Common myeloid progenitor, CD34-positive (primary cell): ENCODE measurements at regions not wholly inside any gene's neighbourhood (a gene's known extent, or its start where the extent isn't known, plus 50 kb on each side); places are given as distances from the start of the nearest gene placed in this dataset.
"Not testable (repeated sequence)": the region's sequence is repeated elsewhere in the genome, so short reads cannot be mapped to it uniquely, and the experiment has no call there.

Source experiments
- CTCF ChIA-PET: fragments of 350-600 bp; sonication (Branson Sonifier 250); formaldehyde crosslinking; loops from one replicate; lab custom pipeline; 2021; ENCODE audit warnings: antibody characterized with exemption; lab: Charles Lee
- POLR2A ChIA-PET: fragments of 350-600 bp; sonication (Branson Sonifier 250); formaldehyde crosslinking; loops from one replicate; lab custom pipeline; 2021; ENCODE audit warnings: antibody characterized with exemption; lab: Charles Lee
- DNase-seq, 3 donors: peaks; one replicate each; pipeline versions ENCODE4 v3.0.0 to v3.0.0-alpha.2; 2013
- H3K27ac ChIP-seq, 2 experiments: 1 replicate in 1 of 2; 2 replicates in 1 of 2; pipeline ENCODE4 v1.7.0; 2013; ENCODE audit warnings: inconsistent platforms in 2 of 2, low read length in 2 of 2, mild to moderate bottlenecking in 2 of 2, low read depth in 1 of 2, moderate library complexity in 1 of 2; ENCODE audit not compliant: severe bottlenecking in 2 of 2, insufficient read depth in 1 of 2, poor library complexity in 1 of 2
- H3K27me3 ChIP-seq, 5 experiments: replicated peaks in 2 of 5; 1 replicate in 3 of 5; 2 replicates in 2 of 5; pipeline versions ENCODE4 v1.6.1 to v1.7.0; 2013; ENCODE audit warnings: low read length in 4 of 5, mild to moderate bottlenecking in 2 of 5, moderate library complexity in 2 of 5, inconsistent platforms in 1 of 5; ENCODE audit not compliant: insufficient read depth in 5 of 5, control insufficient read depth in 4 of 5
- H3K36me3 ChIP-seq, 4 experiments: 1 replicate in 2 of 4; 2 replicates in 2 of 4; pipeline versions ENCODE4 v1.6.1 to v1.7.0; 2013; ENCODE audit warnings: low read length in 3 of 4, control low read depth in 1 of 4, mild to moderate bottlenecking in 1 of 4; ENCODE audit not compliant: control insufficient read depth in 4 of 4, insufficient read depth in 4 of 4
- H3K4me1 ChIP-seq, 4 experiments: 1 replicate in 3 of 4; 2 replicates in 1 of 4; pipeline versions ENCODE4 v1.6.1 to v1.7.1; 2013; ENCODE audit warnings: low read length in 3 of 4, mild to moderate bottlenecking in 3 of 4, control low read depth in 1 of 4, inconsistent platforms in 1 of 4, moderate library complexity in 1 of 4; ENCODE audit not compliant: control insufficient read depth in 4 of 4, insufficient read depth in 4 of 4; ENCODE audit errors: control extremely low read depth in 1 of 4
- H3K4me3 ChIP-seq, 7 experiments: 1 replicate in 4 of 7; 2 replicates in 3 of 7; pipeline versions ENCODE4 v1.5.1 to v1.7.0; 2013; ENCODE audit warnings: mild to moderate bottlenecking in 7 of 7, low read length in 6 of 7, moderate library complexity in 6 of 7, inconsistent platforms in 2 of 7, low read depth in 2 of 7, control low read depth in 1 of 7; ENCODE audit not compliant: insufficient read depth in 4 of 7, control insufficient read depth in 1 of 7; ENCODE audit errors: extremely low read depth in 1 of 7
- H3K9me3 ChIP-seq, 5 experiments: 1 replicate in 4 of 5; 2 replicates in 1 of 5; pipeline versions ENCODE4 v1.6.1 to v1.7.1; 2013; ENCODE audit warnings: low read length in 4 of 5, mild to moderate bottlenecking in 2 of 5, inconsistent platforms in 1 of 5, low read depth in 1 of 5, moderate library complexity in 1 of 5; ENCODE audit not compliant: control insufficient read depth in 4 of 5, insufficient read depth in 2 of 5; ENCODE audit errors: control extremely low read depth in 1 of 5
- WGBS: methylation state at CpG from one replicate; pipeline ENCODE4 v1.1.5; 2013; ENCODE audit not compliant: insufficient coverage; 5-methylcytosine and 5-hydroxymethylcytosine counted together

GRCh38 chr15:96666979-96667378, 336.5 kb downstream of the NR2F2 start:
- H3K4me1 ChIP-seq, CTCF ChIA-PET: not testable (repeated sequence)

GRCh38 chr15:96670389-96670788, 339.9 kb downstream of the NR2F2 start:
- H3K4me3 ChIP-seq = no peak overlapping the region
- POLR2A ChIA-PET = no interaction called here
- 86% methylated on average over 4 of the region's 5 CpGs for WGBS
- DNase-seq = no peak
- H3K36me3 ChIP-seq = no peaks in the 10 kb centered on the region
- CTCF ChIA-PET = no interaction called here
- H3K4me1 ChIP-seq = no peaks in the 10 kb centered on the region
- no peaks in the 10 kb centered on the region for H3K9me3 ChIP-seq
- H3K27me3 ChIP-seq = no peaks in the 10 kb centered on the region
- H3K27ac ChIP-seq = no peak overlapping the region

More at GRCh38 chr15:96666979-96667378, 336.5 kb downstream of the NR2F2 start:
- POLR2A ChIA-PET, H3K27me3 ChIP-seq, H3K4me3 ChIP-seq, H3K36me3 ChIP-seq, H3K9me3 ChIP-seq, DNase-seq, H3K27ac ChIP-seq: not testable (repeated sequence)
- no CpG with 5 or more reads among the region's 3 CpGs for WGBS

GRCh38 chr15:96672629-96673028, 342.1 kb downstream of the NR2F2 start:
- Histone ChIP-seq H3K27me3 (no peaks in the 10 kb centered on the region), H3K4me3 (no peak overlapping the region), H3K4me1 (no peaks in the 10 kb centered on the region), H3K27ac (no peak overlapping the region), H3K36me3 (no peaks in the 10 kb centered on the region), H3K9me3 (no peaks in the 10 kb centered on the region)
- POLR2A ChIA-PET = interaction anchor here (0.7 kb wide), 1 partner anchor 16 kb away, joined by 5 read pairs; no protein-coding TSS in a partner anchor
- CTCF ChIA-PET = interaction anchor here (0.8 kb wide), 1 partner anchor 22 kb away, joined by 4 read pairs; no protein-coding TSS in a partner anchor
- no peak for DNase-seq
- 89% methylated on average over 3 of the region's 4 CpGs for WGBS

- H3K4me3 ChIP-seq = no peak overlapping the region
- H3K27ac ChIP-seq = no peak overlapping the region
- DNase-seq = no peak
- H3K4me1 ChIP-seq = no peaks in the 10 kb centered on the region
- ChIA-PET POLR2A (no interaction called here), CTCF (no interaction called here)
- H3K9me3 ChIP-seq = no peaks in the 10 kb centered on the region
- no peaks in the 10 kb centered on the region for H3K36me3 ChIP-seq
- WGBS = 100% methylated on average over 2 of the region's 3 CpGs
- H3K27me3 ChIP-seq = peaks cover 0 to 3% (median 0%) of the 10 kb centered on the region in 5 experiments
These were observed 347.9 kb downstream of the NR2F2 start for GRCh38 chr15:96678386-96678785.

GRCh38 chr15:96687388-96688107, 357.0 kb downstream of the NR2F2 start:
- 67% methylated on average over 2 of the region's 5 CpGs for WGBS
- Histone ChIP-seq H3K4me3 (no peak overlapping the region), H3K27me3 (peaks cover 0 to 3% (median 0%) of the 10 kb centered on the region in 5 experiments), H3K36me3 (no peaks in the 10 kb centered on the region), H3K4me1 (no peaks in the 10 kb centered on the region), H3K27ac (no peak overlapping the region), H3K9me3 (no peaks in the 10 kb centered on the region)
- no peak for DNase-seq
- POLR2A ChIA-PET = no interaction called here
- CTCF ChIA-PET = no interaction called here

GRCh38 chr15:96690733-96691132, 360.2 kb downstream of the NR2F2 start:
- Histone ChIP-seq H3K36me3 (no peaks in the 10 kb centered on the region), H3K27me3 (peaks cover 0 to 3% (median 0%) of the 10 kb centered on the region in 5 experiments), H3K9me3 (no peaks in the 10 kb centered on the region), H3K4me3 (no peak overlapping the region), H3K4me1 (no peaks in the 10 kb centered on the region), H3K27ac (no peak overlapping the region)
- ChIA-PET CTCF (no interaction called here), POLR2A (no interaction called here)
- no peak for DNase-seq
- WGBS = 100% methylated on average over 3 of the region's 3 CpGs

- POLR2A ChIA-PET = no interaction called here
- Histone ChIP-seq H3K27ac (no peak overlapping the region), H3K4me1 (no peaks in the 10 kb centered on the region), H3K9me3 (no peaks in the 10 kb centered on the region), H3K36me3 (no peaks in the 10 kb centered on the region), H3K4me3 (no peak overlapping the region), H3K27me3 (no peaks in the 10 kb centered on the region)
- 100% methylated on average over 4 of the region's 7 CpGs for WGBS
- no peak for DNase-seq
- CTCF ChIA-PET = no interaction called here
These were observed 362.3 kb downstream of the NR2F2 start for GRCh38 chr15:96692826-96693225.
